ENCODE measurements at regions not wholly inside any gene's neighbourhood (a gene's known extent, or its start where the extent isn't known, plus 50 kb on each side); places are given as distances from the start of the nearest gene placed in this dataset.

DNA sequence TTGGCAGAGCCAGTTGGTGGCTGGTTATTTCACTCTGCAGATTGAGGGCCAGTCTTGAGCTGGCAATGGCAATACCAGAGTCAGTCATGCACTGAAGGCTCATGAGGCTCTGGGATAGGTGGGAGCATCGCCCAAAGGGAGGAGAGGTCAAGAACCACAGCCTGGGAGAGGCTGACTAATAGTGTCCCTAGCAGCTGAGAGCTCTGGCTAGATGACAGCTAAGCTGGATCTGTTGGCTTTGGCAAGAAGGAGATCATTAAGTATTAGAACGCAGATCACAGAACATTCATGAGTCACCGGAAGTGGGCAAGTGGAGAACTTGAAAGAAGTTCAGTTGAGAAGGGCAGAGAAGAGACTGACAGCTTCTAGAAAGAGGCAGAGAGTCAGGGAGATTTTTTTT, 521.1 kb downstream of the NR2F2 start:
- TF ChIP-seq CTCF (IDR thresholded peaks at IDR 0.05) (no peak), POLR2A (IDR thresholded peaks at IDR 0.05) (no peak)

All from heart left ventricle (tissue), 13 donors.